HL-60 (cell line): ENCODE measurements at regions not wholly inside any gene's neighbourhood (a gene's known extent, or its start where the extent isn't known, plus 50 kb on each side); places are given as distances from the start of the nearest gene placed in this dataset.

ENCODE experiments used
- DNase-seq, 2 experiments: peaks; one replicate each; pipeline ENCODE4 v3.0.0-alpha.2; 2010 to 2020; ENCODE audit warnings: low read depth in 1 of 2, low spot score in 1 of 2
- H3K27ac ChIP-seq: fragments of 250-450 bp; sonication (Bioruptor Pico); replicated peaks from 2 replicates; pipeline ENCODE4 v1.5.1; 2020; ENCODE audit warnings: mild to moderate bottlenecking, moderate library complexity
- H3K27me3 ChIP-seq: fragments of 250-450 bp; sonication (Bioruptor Pico); 2 replicates; pipeline ENCODE4 v1.5.1; 2021; ENCODE audit warnings: mild to moderate bottlenecking, moderate library complexity; ENCODE audit not compliant: insufficient read depth, poor library complexity, severe bottlenecking
- H3K4me3 ChIP-seq: replicated peaks from 2 replicates; pipeline ENCODE4 v1.5.1; 2011; ENCODE audit warnings: mild to moderate bottlenecking, control low read depth, low read length; ENCODE audit not compliant: insufficient read depth
- GABPA ChIP-seq: IDR thresholded peaks from 2 replicates; pipeline ENCODE4 v1.6.1; 2012; ENCODE audit warnings: low read depth
- POLR2AphosphoS5 ChIP-seq: IDR thresholded peaks from 2 replicates; pipeline ENCODE4 v1.6.1; 2012; ENCODE audit warnings: low read depth
- SPI1 ChIP-seq: IDR thresholded peaks from 2 replicates; pipeline ENCODE4 v1.6.1; 2012; ENCODE audit warnings: low read depth, mild to moderate bottlenecking, borderline replicate concordance
- TF ChIP-seq, protein P1 (sequence below): IDR thresholded peaks from 2 replicates; pipeline ENCODE4 v1.6.1; 2012; ENCODE audit warnings: low read depth; ENCODE audit not compliant: insufficient replicate concordance
- TF ChIP-seq, protein P2 (sequence below): IDR thresholded peaks from one replicate; pipeline ENCODE4 v1.5.1; 2011; ENCODE audit warnings: low read length, control low read depth, inconsistent platforms; ENCODE audit not compliant: insufficient read depth

DNA sequence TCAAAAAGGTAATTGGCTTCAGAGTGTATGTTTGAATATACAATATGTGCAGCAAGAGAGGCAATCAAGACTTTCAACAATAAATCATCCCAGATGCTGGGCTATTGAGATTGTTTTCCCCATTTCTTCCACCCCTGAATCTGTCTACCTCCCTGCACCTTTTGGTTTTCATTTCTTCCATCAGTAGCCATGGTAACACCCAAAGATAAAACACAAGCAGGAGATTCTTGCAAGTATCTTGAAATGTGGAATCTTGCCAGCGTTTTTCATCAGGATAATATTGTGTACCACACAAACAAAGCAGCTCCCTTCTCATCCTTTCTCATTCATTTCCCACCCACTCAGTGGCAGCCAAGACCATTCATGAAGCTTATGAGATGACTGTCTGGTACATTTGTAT, 73.0 kb upstream of the NRSN1 start:
- Histone ChIP-seq H3K27ac (no peak overlapping the region), H3K4me3 (no peak overlapping the region), H3K27me3 (no peaks in the 10 kb centered on the region)
- no peak for DNase-seq
- TF ChIP-seq, protein P1, sequence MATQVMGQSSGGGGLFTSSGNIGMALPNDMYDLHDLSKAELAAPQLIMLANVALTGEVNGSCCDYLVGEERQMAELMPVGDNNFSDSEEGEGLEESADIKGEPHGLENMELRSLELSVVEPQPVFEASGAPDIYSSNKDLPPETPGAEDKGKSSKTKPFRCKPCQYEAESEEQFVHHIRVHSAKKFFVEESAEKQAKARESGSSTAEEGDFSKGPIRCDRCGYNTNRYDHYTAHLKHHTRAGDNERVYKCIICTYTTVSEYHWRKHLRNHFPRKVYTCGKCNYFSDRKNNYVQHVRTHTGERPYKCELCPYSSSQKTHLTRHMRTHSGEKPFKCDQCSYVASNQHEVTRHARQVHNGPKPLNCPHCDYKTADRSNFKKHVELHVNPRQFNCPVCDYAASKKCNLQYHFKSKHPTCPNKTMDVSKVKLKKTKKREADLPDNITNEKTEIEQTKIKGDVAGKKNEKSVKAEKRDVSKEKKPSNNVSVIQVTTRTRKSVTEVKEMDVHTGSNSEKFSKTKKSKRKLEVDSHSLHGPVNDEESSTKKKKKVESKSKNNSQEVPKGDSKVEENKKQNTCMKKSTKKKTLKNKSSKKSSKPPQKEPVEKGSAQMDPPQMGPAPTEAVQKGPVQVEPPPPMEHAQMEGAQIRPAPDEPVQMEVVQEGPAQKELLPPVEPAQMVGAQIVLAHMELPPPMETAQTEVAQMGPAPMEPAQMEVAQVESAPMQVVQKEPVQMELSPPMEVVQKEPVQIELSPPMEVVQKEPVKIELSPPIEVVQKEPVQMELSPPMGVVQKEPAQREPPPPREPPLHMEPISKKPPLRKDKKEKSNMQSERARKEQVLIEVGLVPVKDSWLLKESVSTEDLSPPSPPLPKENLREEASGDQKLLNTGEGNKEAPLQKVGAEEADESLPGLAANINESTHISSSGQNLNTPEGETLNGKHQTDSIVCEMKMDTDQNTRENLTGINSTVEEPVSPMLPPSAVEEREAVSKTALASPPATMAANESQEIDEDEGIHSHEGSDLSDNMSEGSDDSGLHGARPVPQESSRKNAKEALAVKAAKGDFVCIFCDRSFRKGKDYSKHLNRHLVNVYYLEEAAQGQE, result no peak
- TF ChIP-seq, protein P2, sequence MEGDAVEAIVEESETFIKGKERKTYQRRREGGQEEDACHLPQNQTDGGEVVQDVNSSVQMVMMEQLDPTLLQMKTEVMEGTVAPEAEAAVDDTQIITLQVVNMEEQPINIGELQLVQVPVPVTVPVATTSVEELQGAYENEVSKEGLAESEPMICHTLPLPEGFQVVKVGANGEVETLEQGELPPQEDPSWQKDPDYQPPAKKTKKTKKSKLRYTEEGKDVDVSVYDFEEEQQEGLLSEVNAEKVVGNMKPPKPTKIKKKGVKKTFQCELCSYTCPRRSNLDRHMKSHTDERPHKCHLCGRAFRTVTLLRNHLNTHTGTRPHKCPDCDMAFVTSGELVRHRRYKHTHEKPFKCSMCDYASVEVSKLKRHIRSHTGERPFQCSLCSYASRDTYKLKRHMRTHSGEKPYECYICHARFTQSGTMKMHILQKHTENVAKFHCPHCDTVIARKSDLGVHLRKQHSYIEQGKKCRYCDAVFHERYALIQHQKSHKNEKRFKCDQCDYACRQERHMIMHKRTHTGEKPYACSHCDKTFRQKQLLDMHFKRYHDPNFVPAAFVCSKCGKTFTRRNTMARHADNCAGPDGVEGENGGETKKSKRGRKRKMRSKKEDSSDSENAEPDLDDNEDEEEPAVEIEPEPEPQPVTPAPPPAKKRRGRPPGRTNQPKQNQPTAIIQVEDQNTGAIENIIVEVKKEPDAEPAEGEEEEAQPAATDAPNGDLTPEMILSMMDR, result no peak
- no peak for TF ChIP-seq POLR2AphosphoS5

DNA sequence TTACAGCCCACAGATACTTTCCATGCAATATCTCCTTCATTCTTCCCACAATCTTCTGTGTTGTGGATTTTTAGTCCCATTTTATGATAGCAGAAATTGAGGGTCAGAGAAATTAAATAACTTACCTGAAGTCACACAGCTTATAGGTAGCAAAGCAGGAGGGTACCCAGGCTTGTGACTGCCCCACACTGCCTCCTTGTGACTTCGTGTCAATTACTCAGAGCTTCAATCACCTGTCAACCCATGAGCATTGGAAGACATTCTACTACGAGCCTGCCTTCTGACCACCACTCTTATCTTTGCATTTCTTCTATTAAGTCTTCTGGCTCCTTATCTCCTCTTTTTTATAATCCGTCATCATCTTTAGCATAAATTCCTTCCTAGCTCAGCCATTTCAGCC, 71.6 kb upstream of the NRSN1 start:
- no peaks in the 10 kb centered on the region for H3K27me3 ChIP-seq
- H3K27ac ChIP-seq, result no peak overlapping the region
- no peak overlapping the region for H3K4me3 ChIP-seq
- DNase-seq, result no peak
- TF ChIP-seq POLR2AphosphoS5 (no peak), SPI1 (no peak), GABPA (no peak)
- TF ChIP-seq, protein P2, result no peak
- TF ChIP-seq, protein P1, result no peak

DNA sequence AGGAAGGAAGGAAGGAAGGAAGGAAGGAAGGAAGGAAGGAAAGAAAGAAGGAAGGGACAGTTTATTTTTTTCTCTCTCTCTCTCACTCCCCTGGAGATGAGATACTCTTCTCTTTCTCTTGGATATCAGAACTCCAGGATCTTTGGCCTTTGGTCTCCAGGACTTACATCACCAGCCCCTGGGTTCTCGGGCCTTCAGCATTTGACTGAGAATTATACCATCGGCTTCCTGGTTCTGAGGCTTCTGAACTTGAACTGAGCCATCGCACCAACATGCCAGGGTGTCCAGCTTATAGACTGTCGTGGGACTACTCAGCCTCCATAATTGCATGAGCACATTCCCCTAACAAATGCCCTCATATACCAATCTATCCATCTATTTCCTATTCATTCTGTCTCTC, 69.4 kb upstream of the NRSN1 start:
- no peak for TF ChIP-seq SPI1
- TF ChIP-seq, protein P2, result no peak
- TF ChIP-seq GABPA, result no peak
- TF ChIP-seq POLR2AphosphoS5, result no peak
- TF ChIP-seq, protein P1, result no peak
- Histone ChIP-seq H3K4me3 (no peak overlapping the region), H3K27ac (no peak overlapping the region), H3K27me3 (no peaks in the 10 kb centered on the region)
- DNase-seq, result no peak
